Dermis microvascular lymphatic vessel endothelial cell (primary cell): ENCODE measurements at regions not wholly inside any gene's neighbourhood (a gene's known extent, or its start where the extent isn't known, plus 50 kb on each side); places are given as distances from the start of the nearest gene placed in this dataset.

Experiments
- DNase-seq, 2 donors: peaks; one replicate each; pipeline versions ENCODE4 v3.0.0 to v3.0.0-alpha.2; 2010; ENCODE audit warnings: low read depth in 2 of 2

DNA sequence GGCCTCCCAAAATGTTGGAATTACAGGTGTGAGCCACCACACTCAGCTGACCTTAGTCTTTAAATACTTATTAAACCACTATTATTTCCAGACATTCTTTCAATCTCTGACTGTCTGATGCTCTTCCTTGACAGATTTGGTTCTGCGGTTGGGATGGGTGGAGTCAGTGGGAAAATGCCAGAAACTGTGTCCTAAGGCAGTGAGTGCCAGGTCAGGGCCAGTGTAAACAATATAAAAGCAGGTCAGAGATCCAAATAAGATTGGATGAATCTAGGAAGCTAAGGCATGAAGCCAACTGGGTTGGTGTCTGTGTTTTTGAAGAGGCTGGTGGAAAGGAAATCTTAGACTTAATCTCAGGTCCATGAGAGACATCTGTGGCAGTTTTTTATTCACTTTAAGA lies 74.7 kb downstream of the KLF5 start:
- no peak for DNase-seq

GRCh38 chr13:73131247-73131646 lies 72.4 kb downstream of the KLF5 start:
- DNase-seq, result no peak

DNA sequence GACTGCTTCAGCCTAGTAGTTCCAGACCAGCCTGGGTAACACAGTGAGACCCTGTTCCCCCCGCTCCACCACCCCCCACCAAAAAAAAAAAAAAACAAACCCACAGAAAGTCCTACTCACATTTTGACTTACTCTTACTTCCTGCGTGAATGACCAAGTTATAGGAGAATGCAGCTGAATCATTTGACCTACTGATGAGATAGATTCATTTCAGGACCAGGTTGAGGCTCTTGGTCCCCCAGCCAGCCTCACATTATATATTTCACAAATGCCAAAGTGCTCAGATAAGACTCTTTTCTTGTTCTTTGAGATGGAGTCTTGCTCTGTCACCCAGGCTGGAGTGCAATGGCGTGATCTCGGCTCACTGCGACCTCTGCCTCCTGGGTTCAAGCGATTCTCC lies 70.2 kb downstream of the KLF5 start:
- no peak for DNase-seq
